HCT116 (cell line): ENCODE measurements at regions not wholly inside any gene's neighbourhood (a gene's known extent, or its start where the extent isn't known, plus 50 kb on each side); places are given as distances from the start of the nearest gene placed in this dataset.

Experiments
- ATAC-seq: fragments of 200-7000 bp; cut with Tn5 transposase; 2 replicates; pipeline ENCODE4 v1.9.1; 2020; ENCODE audit warnings: mild to moderate bottlenecking, moderate library complexity
- BruUV-seq: library from RNA; stranded (reverse); fragments of 400-500 nt; replicated peaks from 2 replicates; lab custom pipeline; 2021; lab: Mats Ljungman, UMichigan
- CTCF ChIA-PET: fragments of 300-600 bp; sonication (Branson Sonifier 250); formaldehyde crosslinking; loops from one replicate; lab custom pipeline; 2021; ENCODE audit warnings: antibody characterized with exemption; lab: Charles Lee
- POLR2A ChIA-PET: fragments of 300-600, 350-600 bp; sonication (Branson Sonifier 250); formaldehyde crosslinking; loops from one replicate; lab custom pipeline; 2021; ENCODE audit warnings: antibody characterized with exemption; lab: Charles Lee
- RAD21 ChIA-PET, 2 experiments: fragments of 300-600 bp; sonication (Branson Sonifier 250); formaldehyde crosslinking; loops; one replicate each; lab custom pipeline; 2023; ENCODE audit warnings: low total read pairs in 2 of 2; ENCODE audit not compliant: uncharacterized antibody in 2 of 2, unreplicated experiment in 2 of 2, low non-redundant PET in 1 of 2; lab: Charles Lee
- DNase-seq: peaks from one replicate; pipeline ENCODE4 v3.0.0-alpha.2; 2010; ENCODE audit warnings: low read depth, low spot score
- H2AFZ ChIP-seq: fragments of 200-600 bp; shearing (Covaris generic), sonication (generic); 2 replicates; pipeline ENCODE4 v1.6.1; 2017; ENCODE audit warnings: low read depth, mixed run types, mixed read lengths, antibody characterized with exemption, low read length; ENCODE audit not compliant: poor library complexity, severe bottlenecking
- H3K27ac ChIP-seq: 2 replicates; pipeline ENCODE4 v1.5.1; 2012; ENCODE audit warnings: low read depth, low read length
- H3K27me3 ChIP-seq: fragments of 200-600 bp; sonication (generic); 2 replicates; pipeline ENCODE4 v1.6.1; 2016; ENCODE audit warnings: mixed run types, low read length, mixed read lengths; ENCODE audit not compliant: insufficient read depth
- H3K36me3 ChIP-seq, 2 experiments: fragments of 200-500 bp in 1 of 2; fragments of 200-600 bp in 1 of 2; sonication (Bioruptor generic) in 1 of 2; sonication (generic) in 1 of 2; 2 replicates each; pipeline versions ENCODE4 v1.5.1 to v1.6.1; 2014 to 2016; ENCODE audit warnings: low read length in 2 of 2, inconsistent platforms in 1 of 2, mixed read lengths in 1 of 2, mixed run types in 1 of 2; ENCODE audit not compliant: insufficient read depth in 2 of 2, control insufficient read depth in 1 of 2
- H3K4me1 ChIP-seq, 2 experiments: fragments of 200-600 bp in 1 of 2; sonication (generic) in 1 of 2; 2 replicates each; pipeline versions ENCODE4 v1.5.1 to v1.6.1; 2012 to 2017; ENCODE audit warnings: low read length in 2 of 2, inconsistent platforms in 1 of 2, mild to moderate bottlenecking in 1 of 2, mixed read lengths in 1 of 2, mixed run types in 1 of 2, moderate library complexity in 1 of 2; ENCODE audit not compliant: insufficient read depth in 2 of 2, control insufficient read depth in 1 of 2
- H3K4me2 ChIP-seq: fragments of 200-600 bp; sonication (generic); 2 replicates; pipeline ENCODE4 v1.6.1; 2017; ENCODE audit warnings: mixed run types, low read length, mixed read lengths
- H3K4me3 ChIP-seq, 2 experiments: fragments of 200-600 bp in 1 of 2; sonication (generic) in 1 of 2; replicated peaks in 1 of 2; 2 replicates each; pipeline ENCODE4 v1.5.1; 2011 to 2016; ENCODE audit warnings: low read length in 2 of 2, control low read depth in 1 of 2, low read depth in 1 of 2, mild to moderate bottlenecking in 1 of 2, mixed read lengths in 1 of 2, mixed run types in 1 of 2
- H3K79me2 ChIP-seq: fragments of 200-600 bp; sonication (generic); 2 replicates; pipeline ENCODE4 v1.6.1; 2017; ENCODE audit warnings: mild to moderate bottlenecking, mixed run types, low read length, moderate library complexity, mixed read lengths; ENCODE audit not compliant: insufficient read depth
- H3K9ac ChIP-seq: fragments of 200-600 bp; sonication (generic); 2 replicates; pipeline ENCODE4 v1.6.1; 2016; ENCODE audit warnings: low read length, mixed read lengths
- H3K9me2 ChIP-seq: fragments of 200-600 bp; sonication (generic), shearing (Covaris generic); 2 replicates; pipeline ENCODE4 v1.6.1; 2017; ENCODE audit warnings: mixed run types, mild to moderate bottlenecking, moderate library complexity; ENCODE audit not compliant: insufficient read depth
- H3K9me3 ChIP-seq, 2 experiments: fragments of 200-500 bp in 1 of 2; fragments of 200-600 bp in 1 of 2; sonication (Bioruptor generic) in 1 of 2; sonication (generic) in 1 of 2; 2 replicates each; pipeline ENCODE4 v1.6.1; 2014 to 2017; ENCODE audit warnings: low read length in 2 of 2, mixed read lengths in 2 of 2, inconsistent platforms in 1 of 2, low read depth in 1 of 2, mild to moderate bottlenecking in 1 of 2, mixed run types in 1 of 2, moderate library complexity in 1 of 2; ENCODE audit not compliant: control insufficient read depth in 1 of 2, insufficient read depth in 1 of 2
- H4K20me1 ChIP-seq: fragments of 200-600 bp; sonication (generic), shearing (Covaris generic); 2 replicates; pipeline ENCODE4 v1.6.1; 2017; ENCODE audit warnings: mixed run types, mild to moderate bottlenecking, moderate library complexity; ENCODE audit not compliant: insufficient read depth
- ATF3 ChIP-seq: IDR thresholded peaks from 2 replicates; pipeline ENCODE4 v1.6.1; 2012
- EZH2 ChIP-seq: fragments of 200-600 bp; sonication (generic); IDR thresholded peaks from 2 replicates; pipeline ENCODE4 v1.6.1; 2017; ENCODE audit warnings: antibody characterized with exemption, mixed run types
- JUND ChIP-seq: IDR thresholded peaks from 2 replicates; pipeline ENCODE4 v1.6.1; 2012
- POLR2AphosphoS5 ChIP-seq: IDR thresholded peaks from 2 replicates; pipeline ENCODE4 v1.6.1; 2011; ENCODE audit warnings: mild to moderate bottlenecking, low read depth, low read length, moderate library complexity
- SRF ChIP-seq: IDR thresholded peaks from 2 replicates; pipeline ENCODE4 v1.6.1; 2012; ENCODE audit warnings: low read depth
- intact Hi-C: fragments of 100-400 bp; cut with micrococcal nuclease; formaldehyde crosslinking; loops from 2 replicates; pipeline ENCODE4 v1.10.0; 2022

DNA sequence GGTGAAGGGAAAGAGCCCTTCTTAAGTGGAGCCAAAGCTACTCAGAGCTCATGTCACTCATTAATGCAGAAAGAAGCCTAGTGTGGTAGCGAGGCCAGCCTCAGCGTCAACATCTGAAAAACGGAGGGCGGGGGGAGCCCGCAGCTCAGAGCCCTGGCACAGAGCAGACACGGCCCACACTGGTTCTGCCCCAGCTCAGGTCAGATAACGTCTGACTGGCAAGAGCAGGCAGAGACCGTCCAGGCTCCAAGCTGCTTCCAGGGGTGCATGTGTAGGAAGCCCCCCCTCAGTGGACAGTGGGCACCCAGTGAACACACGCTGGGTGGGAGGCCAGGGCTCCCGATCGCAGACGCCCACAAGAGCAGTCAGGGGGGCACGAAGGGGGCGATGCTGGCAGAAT lies 100.8 kb downstream of the SHANK2 start:
- DNase-seq (no peak), ATAC-seq (no peak)
- CTCF ChIA-PET: no interaction called here

DNA sequence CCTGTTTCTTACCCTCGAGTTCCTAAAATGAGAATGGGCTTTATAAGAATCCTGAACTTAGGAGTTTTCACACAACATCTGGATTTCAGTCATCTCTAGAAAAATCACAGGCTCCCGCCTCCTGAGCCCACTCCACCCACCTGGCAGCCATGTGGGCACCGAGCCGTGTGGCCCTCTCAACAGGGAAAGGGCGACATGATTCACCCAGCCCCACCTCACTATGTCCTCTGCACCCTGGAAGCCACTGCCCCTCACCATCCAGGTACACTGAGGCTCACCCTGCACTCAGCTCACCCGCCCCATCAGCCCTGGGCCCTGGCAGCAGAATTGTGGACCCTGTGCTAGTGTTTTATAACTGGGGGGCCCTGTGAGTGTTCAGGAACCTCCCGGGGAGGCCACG lies 101.5 kb downstream of the SHANK2 start:
- CTCF ChIA-PET: no interaction called here

More for the DNA sequence above, 100.8 kb downstream of the SHANK2 start:
- Histone ChIP-seq H4K20me1 (no peaks in the 10 kb centered on the region), H3K4me2 (no peak overlapping the region), H3K9ac (no peak overlapping the region), H2AFZ (no peak overlapping the region), H3K4me3 (no peak overlapping the region), H3K9me2 (no peaks in the 10 kb centered on the region), H3K9me3 (no peaks in the 10 kb centered on the region; a peak in 1 of 4 replicates), H3K4me1 (peaks cover 0 to 7% of the 10 kb centered on the region in 2 experiments; a peak in 1 of 4 replicates), H3K27ac (no peak overlapping the region), H3K79me2 (no peaks in the 10 kb centered on the region), H3K36me3 (no peaks in the 10 kb centered on the region), H3K27me3 (no peaks in the 10 kb centered on the region)
- intact Hi-C loops: no loop called here
- ChIA-PET RAD21 (no interaction called here), POLR2A (no interaction called here)
- TF ChIP-seq SRF: no peak
- no peak for TF ChIP-seq POLR2AphosphoS5
- TF ChIP-seq JUND: no peak
- TF ChIP-seq ATF3: no peak
- no TSS peak for BruUV-seq

More for the DNA sequence above, 101.5 kb downstream of the SHANK2 start:
- no peak for DNase-seq
- no peaks in the 10 kb centered on the region for H3K36me3 ChIP-seq
- peaks cover 0 to 7% of the 10 kb centered on the region in 2 experiments; a peak in 1 of 4 replicates for H3K4me1 ChIP-seq
- H3K4me3 ChIP-seq: no peak overlapping the region
- H3K9me3 ChIP-seq: no peaks in the 10 kb centered on the region; a peak in 1 of 4 replicates
- no peaks in the 10 kb centered on the region for H3K9me2 ChIP-seq
- no peak overlapping the region for H3K9ac ChIP-seq
- no peak for TF ChIP-seq EZH2
- TF ChIP-seq POLR2AphosphoS5: no peak
- TF ChIP-seq ATF3: no peak
- no peaks in the 10 kb centered on the region for H3K79me2 ChIP-seq
- intact Hi-C loops: no loop called here
- ATAC-seq: no peak
- H3K27me3 ChIP-seq: no peaks in the 10 kb centered on the region
- H4K20me1 ChIP-seq: no peaks in the 10 kb centered on the region
- H3K4me2 ChIP-seq: no peak overlapping the region
- H2AFZ ChIP-seq: no peak overlapping the region
- no peak overlapping the region for H3K27ac ChIP-seq
- ChIA-PET RAD21 (no interaction called here), POLR2A (no interaction called here)
- BruUV-seq: no TSS peak
